GM12874 (cell line): ENCODE measurements at regions not wholly inside any gene's neighbourhood (a gene's known extent, or its start where the extent isn't known, plus 50 kb on each side); places are given as distances from the start of the nearest gene placed in this dataset.

ENCODE experiments used
- TF ChIP-seq, protein P1 (sequence below): IDR thresholded peaks from 2 replicates; pipeline ENCODE4 v1.5.1; 2011; ENCODE audit warnings: low read depth, mild to moderate bottlenecking, control low read depth, low read length, moderate library complexity; ENCODE audit not compliant: insufficient read depth

DNA sequence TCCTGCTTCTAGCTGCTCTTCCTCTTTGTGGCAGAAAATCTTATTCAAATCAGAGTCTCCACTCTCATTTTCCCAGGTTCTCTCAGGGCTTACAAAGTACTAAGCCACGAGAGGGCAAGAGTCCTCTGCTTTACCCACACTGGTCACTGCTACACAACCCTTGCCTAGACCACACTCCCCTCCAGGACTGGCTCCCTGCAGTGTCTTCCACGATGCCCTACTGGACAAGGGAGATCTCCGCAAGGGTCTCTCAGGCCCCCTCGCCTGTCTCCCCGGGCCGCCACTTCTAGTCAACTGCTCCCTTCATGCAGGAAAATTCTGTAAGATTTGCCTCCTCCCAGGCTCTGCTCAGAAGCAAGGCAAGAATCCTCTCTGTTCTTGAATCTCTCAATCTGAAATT, 319.6 kb downstream of the RRAGC start:
- TF ChIP-seq, protein P1, sequence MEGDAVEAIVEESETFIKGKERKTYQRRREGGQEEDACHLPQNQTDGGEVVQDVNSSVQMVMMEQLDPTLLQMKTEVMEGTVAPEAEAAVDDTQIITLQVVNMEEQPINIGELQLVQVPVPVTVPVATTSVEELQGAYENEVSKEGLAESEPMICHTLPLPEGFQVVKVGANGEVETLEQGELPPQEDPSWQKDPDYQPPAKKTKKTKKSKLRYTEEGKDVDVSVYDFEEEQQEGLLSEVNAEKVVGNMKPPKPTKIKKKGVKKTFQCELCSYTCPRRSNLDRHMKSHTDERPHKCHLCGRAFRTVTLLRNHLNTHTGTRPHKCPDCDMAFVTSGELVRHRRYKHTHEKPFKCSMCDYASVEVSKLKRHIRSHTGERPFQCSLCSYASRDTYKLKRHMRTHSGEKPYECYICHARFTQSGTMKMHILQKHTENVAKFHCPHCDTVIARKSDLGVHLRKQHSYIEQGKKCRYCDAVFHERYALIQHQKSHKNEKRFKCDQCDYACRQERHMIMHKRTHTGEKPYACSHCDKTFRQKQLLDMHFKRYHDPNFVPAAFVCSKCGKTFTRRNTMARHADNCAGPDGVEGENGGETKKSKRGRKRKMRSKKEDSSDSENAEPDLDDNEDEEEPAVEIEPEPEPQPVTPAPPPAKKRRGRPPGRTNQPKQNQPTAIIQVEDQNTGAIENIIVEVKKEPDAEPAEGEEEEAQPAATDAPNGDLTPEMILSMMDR: no peak

DNA sequence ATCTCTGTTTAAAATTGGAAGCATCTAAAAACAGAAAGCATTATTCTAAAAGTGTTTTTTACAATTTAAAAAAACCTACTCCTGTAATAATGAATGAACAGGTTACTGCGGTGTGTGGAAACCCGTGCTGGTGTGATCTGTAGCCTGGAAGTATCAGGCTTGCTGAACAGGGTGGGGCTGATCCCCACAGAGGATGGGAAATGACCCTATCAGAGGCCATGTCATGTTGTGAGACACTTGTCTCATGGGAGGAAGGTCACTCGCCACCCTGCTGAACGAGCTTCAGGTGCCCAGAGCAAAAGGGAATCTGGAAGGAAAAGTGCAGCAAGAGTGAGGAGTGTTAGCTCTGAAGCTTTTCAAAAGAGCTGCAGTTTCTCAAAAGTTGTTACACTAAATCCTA, 320.7 kb downstream of the RRAGC start:
- TF ChIP-seq, protein P1: no peak

DNA sequence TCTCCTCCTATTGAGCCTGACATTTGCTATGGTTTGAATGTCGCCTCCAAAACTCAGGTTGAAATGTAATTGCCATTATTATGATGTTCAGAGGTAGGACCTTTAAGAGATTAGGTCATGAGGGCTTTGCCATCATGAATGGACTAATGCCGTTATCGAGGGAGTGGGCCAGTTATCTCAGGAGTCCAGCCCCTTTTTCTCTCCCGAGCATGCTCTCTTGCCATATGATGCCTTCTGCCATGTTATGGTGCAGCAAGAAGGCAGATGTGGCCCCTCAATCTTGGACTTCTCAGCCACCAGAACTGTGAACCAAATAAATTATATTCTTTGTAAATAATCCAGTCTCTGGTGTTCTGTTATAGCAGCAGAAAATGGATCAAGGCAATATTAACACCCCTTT, 323.5 kb downstream of the RRAGC start:
- TF ChIP-seq, protein P1: no peak

DNA sequence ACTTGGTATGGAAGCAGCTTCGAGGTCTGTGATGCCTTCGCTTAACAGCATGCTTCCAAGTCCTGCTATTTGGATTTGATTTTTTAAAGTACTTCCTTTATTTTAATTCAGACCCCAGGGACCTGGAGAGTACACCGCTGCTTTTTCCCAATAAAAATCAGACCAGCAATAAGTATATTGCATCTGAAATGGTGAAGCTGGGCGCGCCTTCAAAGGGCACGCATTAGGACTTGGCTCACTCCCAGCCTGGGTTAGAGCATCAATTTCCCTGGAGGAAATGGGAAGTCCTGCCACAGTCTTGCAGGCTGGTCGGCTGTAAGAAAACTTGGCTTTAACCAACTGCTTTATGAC, 325.1 kb downstream of the RRAGC start:
- TF ChIP-seq, protein P1: no peak

DNA sequence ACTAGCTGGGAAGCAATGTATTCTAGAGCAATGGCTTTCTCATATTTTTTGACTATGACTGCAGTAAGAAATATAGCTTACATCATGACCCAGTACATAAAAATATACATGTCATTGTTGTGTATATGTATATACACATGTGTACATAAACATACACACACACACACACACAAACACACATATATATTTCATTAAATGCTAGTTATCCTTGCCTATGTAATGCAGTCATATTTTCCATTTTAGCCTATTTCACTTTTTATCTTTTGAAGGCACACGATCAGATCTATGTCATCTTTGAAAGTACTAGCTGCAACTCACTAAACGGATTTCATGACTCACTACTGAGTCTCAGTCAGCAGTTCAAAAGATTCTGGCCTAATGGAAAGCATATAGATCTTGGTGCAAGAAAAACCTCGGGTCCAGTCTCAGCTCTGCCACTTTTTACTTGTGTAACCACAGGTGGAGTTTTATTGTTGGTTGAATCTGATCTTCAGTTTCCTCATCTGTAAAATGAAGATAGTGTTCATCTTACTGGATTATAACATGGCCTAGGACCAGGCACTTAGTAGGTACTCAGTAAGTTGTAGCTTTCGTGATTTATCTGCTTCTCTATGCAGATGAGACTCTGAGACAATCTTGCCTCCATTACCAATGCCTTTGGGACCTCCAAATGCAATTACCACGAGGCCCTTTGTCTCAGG, 325.6 kb downstream of the RRAGC start:
- TF ChIP-seq, protein P1: no peak

DNA sequence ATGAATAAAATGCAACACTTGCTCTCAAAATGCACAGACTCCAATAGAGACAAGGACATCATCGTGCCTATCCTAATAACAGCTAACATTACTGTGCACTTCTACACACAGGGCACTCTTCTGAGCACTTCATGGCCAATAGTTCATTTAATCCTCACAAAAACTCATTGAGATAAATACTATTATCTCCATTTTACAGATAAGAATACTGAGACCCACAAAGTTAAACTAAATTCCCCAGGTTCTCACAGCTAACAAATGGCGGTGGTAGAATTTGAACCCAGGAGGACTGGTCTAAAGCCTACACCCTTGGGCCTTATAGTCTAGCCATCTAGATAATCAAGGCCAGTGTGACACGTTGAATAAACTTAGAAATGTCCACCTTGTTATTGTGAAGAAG, 328.6 kb downstream of the RRAGC start:
- TF ChIP-seq, protein P1: no peak

DNA sequence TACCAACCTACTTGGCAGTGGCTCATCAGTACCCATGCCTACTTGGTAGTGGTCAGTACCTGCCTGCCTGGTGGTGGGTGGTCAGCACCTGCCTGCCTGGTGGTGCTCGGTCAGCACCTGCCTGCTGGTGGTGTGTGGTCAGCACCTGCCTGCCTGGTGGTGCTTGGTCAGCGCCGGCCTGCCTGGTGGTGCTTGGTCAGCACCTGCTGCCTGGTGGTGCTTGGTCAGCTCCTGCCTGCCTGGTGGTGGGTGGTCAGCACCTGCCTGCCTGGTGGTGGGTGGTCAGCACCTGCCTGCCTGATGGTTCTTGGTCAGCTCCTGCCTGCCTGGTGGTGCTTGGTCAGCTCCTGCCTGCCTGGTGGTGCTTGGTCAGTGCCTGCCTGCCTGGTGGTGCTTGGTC, 329.6 kb downstream of the RRAGC start:
- TF ChIP-seq, protein P1: no peak
